OCI-LY3 (cell line): ENCODE measurements at regions not wholly inside any gene's neighbourhood (a gene's known extent, or its start where the extent isn't known, plus 50 kb on each side); places are given as distances from the start of the nearest gene placed in this dataset.

ENCODE experiments used
- EZH2phosphoT487 ChIP-seq: fragments of 200-600 bp; shearing (Covaris generic); IDR thresholded peaks from 2 replicates; pipeline ENCODE4 v1.6.1; 2018; ENCODE audit warnings: antibody characterized with exemption, mixed run types, low read depth
- TF ChIP-seq, protein P1 (sequence below): fragments of 200-600, 300-600 bp; sonication (generic); IDR thresholded peaks from 2 replicates; pipeline ENCODE4 v1.5.1; 2014; ENCODE audit warnings: antibody characterized with exemption, low read length, low read depth

GRCh38 chr2:18477293-18477692 is 83.2 kb downstream of the RDH14 start:
- TF ChIP-seq, protein P1, sequence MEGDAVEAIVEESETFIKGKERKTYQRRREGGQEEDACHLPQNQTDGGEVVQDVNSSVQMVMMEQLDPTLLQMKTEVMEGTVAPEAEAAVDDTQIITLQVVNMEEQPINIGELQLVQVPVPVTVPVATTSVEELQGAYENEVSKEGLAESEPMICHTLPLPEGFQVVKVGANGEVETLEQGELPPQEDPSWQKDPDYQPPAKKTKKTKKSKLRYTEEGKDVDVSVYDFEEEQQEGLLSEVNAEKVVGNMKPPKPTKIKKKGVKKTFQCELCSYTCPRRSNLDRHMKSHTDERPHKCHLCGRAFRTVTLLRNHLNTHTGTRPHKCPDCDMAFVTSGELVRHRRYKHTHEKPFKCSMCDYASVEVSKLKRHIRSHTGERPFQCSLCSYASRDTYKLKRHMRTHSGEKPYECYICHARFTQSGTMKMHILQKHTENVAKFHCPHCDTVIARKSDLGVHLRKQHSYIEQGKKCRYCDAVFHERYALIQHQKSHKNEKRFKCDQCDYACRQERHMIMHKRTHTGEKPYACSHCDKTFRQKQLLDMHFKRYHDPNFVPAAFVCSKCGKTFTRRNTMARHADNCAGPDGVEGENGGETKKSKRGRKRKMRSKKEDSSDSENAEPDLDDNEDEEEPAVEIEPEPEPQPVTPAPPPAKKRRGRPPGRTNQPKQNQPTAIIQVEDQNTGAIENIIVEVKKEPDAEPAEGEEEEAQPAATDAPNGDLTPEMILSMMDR = no peak
- TF ChIP-seq EZH2phosphoT487 = no peak
